SU-DHL-6 (cell line): ENCODE measurements at regions not wholly inside any gene's neighbourhood (a gene's known extent, or its start where the extent isn't known, plus 50 kb on each side); places are given as distances from the start of the nearest gene placed in this dataset.

Experiments
- H2AFZ ChIP-seq: fragments of 200-600 bp; sonication (generic); 2 replicates; pipeline ENCODE4 v1.6.1; 2014; ENCODE audit warnings: low read depth, mild to moderate bottlenecking, moderate library complexity, mixed read lengths, antibody characterized with exemption, low read length; ENCODE audit not compliant: severe bottlenecking
- H3F3A ChIP-seq: fragments of 200-600 bp; shearing (Covaris generic); 2 replicates; pipeline ENCODE4 v1.6.0; 2016; ENCODE audit warnings: antibody characterized with exemption, mild to moderate bottlenecking; ENCODE audit not compliant: insufficient read depth
- H3K27ac ChIP-seq: fragments of 200-600 bp; sonication (generic); 2 replicates; pipeline ENCODE4 v1.5.1; 2016; ENCODE audit warnings: low read depth, mild to moderate bottlenecking, low read length, moderate library complexity, mixed read lengths
- H3K27me3 ChIP-seq: fragments of 200-600 bp; sonication (generic), shearing (Covaris generic); 2 replicates; pipeline ENCODE4 v1.6.0; 2014; ENCODE audit warnings: mild to moderate bottlenecking, low read length
- H3K36me3 ChIP-seq: fragments of 200-600 bp; sonication (generic); 2 replicates; pipeline ENCODE4 v1.6.1; 2014; ENCODE audit warnings: mild to moderate bottlenecking, low read length, mixed read lengths
- H3K4me2 ChIP-seq: fragments of 300-600, 200-600 bp; shearing (Covaris generic), sonication (generic); 2 replicates; pipeline ENCODE4 v1.6.0; 2014; ENCODE audit warnings: low read length, low read depth, mild to moderate bottlenecking; ENCODE audit not compliant: poor library complexity, severe bottlenecking
- H3K4me3 ChIP-seq: fragments of 200-600 bp; sonication (generic); 2 replicates; pipeline ENCODE4 v1.5.1; 2014; ENCODE audit warnings: antibody characterized with exemption, low read length, mild to moderate bottlenecking, mixed read lengths; ENCODE audit not compliant: insufficient read depth, poor library complexity, severe bottlenecking
- H3K79me2 ChIP-seq: fragments of 200-600 bp; sonication (generic); 2 replicates; pipeline ENCODE4 v1.6.1; 2014; ENCODE audit warnings: mild to moderate bottlenecking, low read length, moderate library complexity; ENCODE audit not compliant: insufficient read depth
- H3K9ac ChIP-seq: fragments of 200-600 bp; sonication (generic); 2 replicates; pipeline ENCODE4 v1.7.0; 2014; ENCODE audit warnings: mild to moderate bottlenecking, low read length
- H3K9me2 ChIP-seq: fragments of 200-600 bp; sonication (generic); replicated peaks from 2 replicates; pipeline ENCODE4 v1.6.1; 2014; ENCODE audit warnings: low read length; ENCODE audit not compliant: insufficient read depth
- H3K9me3 ChIP-seq: fragments of 200-600 bp; sonication (generic); 2 replicates; pipeline ENCODE4 v1.6.1; 2014; ENCODE audit warnings: low read length, mixed read lengths; ENCODE audit not compliant: insufficient read depth
- H4K20me1 ChIP-seq: fragments of 200-600 bp; sonication (generic); 2 replicates; pipeline ENCODE4 v1.6.1; 2014; ENCODE audit warnings: low read depth, mild to moderate bottlenecking, antibody characterized with exemption, low read length, moderate library complexity, mixed read lengths
- CTCF ChIP-seq: fragments of 200-600 bp; sonication (generic); IDR thresholded peaks from one replicate; pipeline ENCODE4 v1.5.1; 2017; ENCODE audit warnings: antibody characterized with exemption, mild to moderate bottlenecking, low read length, moderate library complexity; ENCODE audit not compliant: insufficient read depth, poor library complexity, severe bottlenecking
- EZH2phosphoT487 ChIP-seq: fragments of 200-600 bp; sonication (generic), shearing (Covaris generic); conservative IDR thresholded peaks from 2 replicates; pipeline ENCODE4 v1.6.1; 2018; ENCODE audit warnings: mild to moderate bottlenecking, antibody characterized with exemption, low read length, moderate library complexity, mixed read lengths

- H3K9me3 ChIP-seq, result no peaks in the 10 kb centered on the region
- no peak overlapping the region for H3K4me3 ChIP-seq
These were observed 116.7 kb upstream of the C10orf90 start for GRCh38 chr10:126787201-126787600.

GRCh38 chr10:126795318-126795717, 109.9 kb upstream of the DOCK1 start:
- H3K27ac ChIP-seq, result no peak overlapping the region
- no peak overlapping the region for H3K4me3 ChIP-seq
- TF ChIP-seq EZH2phosphoT487 (no peak), CTCF (no peak)
- H3K9ac ChIP-seq, result no peak overlapping the region
- H3K9me2 ChIP-seq, result no peaks in the 10 kb centered on the region
- no peaks in the 10 kb centered on the region for H4K20me1 ChIP-seq
- H3K9me3 ChIP-seq, result no peaks in the 10 kb centered on the region
- H2AFZ ChIP-seq, result no peak overlapping the region
- no peak overlapping the region for H3K4me2 ChIP-seq
- H3F3A ChIP-seq, result no peaks in the 10 kb centered on the region
- H3K79me2 ChIP-seq, result no peaks in the 10 kb centered on the region
- H3K27me3 ChIP-seq, result no peaks in the 10 kb centered on the region
- H3K36me3 ChIP-seq, result no peaks in the 10 kb centered on the region

More at GRCh38 chr10:126787201-126787600, 116.7 kb upstream of the C10orf90 start:
- Histone ChIP-seq H3K27me3 (no peaks in the 10 kb centered on the region), H4K20me1 (no peaks in the 10 kb centered on the region), H2AFZ (no peak overlapping the region), H3K4me2 (no peak overlapping the region), H3K9me2 (no peaks in the 10 kb centered on the region), H3K27ac (no peak overlapping the region), H3K9ac (no peak overlapping the region), H3F3A (no peaks in the 10 kb centered on the region), H3K79me2 (no peaks in the 10 kb centered on the region), H3K36me3 (no peaks in the 10 kb centered on the region)
- TF ChIP-seq CTCF (no peak), EZH2phosphoT487 (no peak)

GRCh38 chr10:126798649-126799048, 106.6 kb upstream of the DOCK1 start:
- Histone ChIP-seq H3K4me2 (no peak overlapping the region), H3K36me3 (no peaks in the 10 kb centered on the region), H3K9ac (no peak overlapping the region), H3K9me2 (no peaks in the 10 kb centered on the region), H2AFZ (no peak overlapping the region), H3K4me3 (no peak overlapping the region), H3F3A (no peaks in the 10 kb centered on the region), H3K9me3 (no peaks in the 10 kb centered on the region), H3K27me3 (no peaks in the 10 kb centered on the region), H3K79me2 (no peaks in the 10 kb centered on the region), H3K27ac (no peak overlapping the region), H4K20me1 (no peaks in the 10 kb centered on the region)
- TF ChIP-seq CTCF (no peak), EZH2phosphoT487 (no peak)
